OCI-LY7 (cell line): ENCODE measurements at regions not wholly inside any gene's neighbourhood (a gene's known extent, or its start where the extent isn't known, plus 50 kb on each side); places are given as distances from the start of the nearest gene placed in this dataset.

ENCODE experiments used
- EZH2phosphoT487 ChIP-seq: fragments of 200-600 bp; sonication (generic); IDR thresholded peaks from 2 replicates; pipeline ENCODE4 v1.6.1; 2018; ENCODE audit warnings: low read depth, borderline replicate concordance, mild to moderate bottlenecking, mixed run types, antibody characterized with exemption, low read length, moderate library complexity, mixed read lengths
- TF ChIP-seq, protein P1 (sequence below): fragments of 200-600 bp; sonication (generic); conservative IDR thresholded peaks from 2 replicates; pipeline ENCODE4 v1.5.1; 2014; ENCODE audit warnings: mild to moderate bottlenecking, antibody characterized with exemption, low read length, moderate library complexity, mixed read lengths

DNA sequence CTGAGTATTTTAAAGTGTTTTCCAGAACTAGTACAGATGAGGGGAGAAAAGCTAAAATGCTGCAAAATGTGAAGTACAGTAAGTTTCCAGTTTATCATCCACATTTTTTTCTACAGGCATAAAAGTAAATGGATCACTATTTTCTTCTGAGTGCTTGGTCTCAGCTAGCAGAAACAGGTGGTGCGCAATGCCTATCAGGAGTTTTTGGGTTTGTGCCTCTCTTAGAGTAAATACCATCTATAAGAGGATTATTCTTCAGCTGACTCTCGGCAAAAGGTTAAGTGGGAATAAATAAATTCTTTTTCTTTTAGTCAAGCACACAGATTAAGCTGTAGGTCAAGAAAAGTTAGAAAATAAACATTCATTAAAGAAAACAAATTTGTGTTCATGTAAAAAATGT lies 1027.7 kb downstream of the PLOD2 start:
- TF ChIP-seq, protein P1, sequence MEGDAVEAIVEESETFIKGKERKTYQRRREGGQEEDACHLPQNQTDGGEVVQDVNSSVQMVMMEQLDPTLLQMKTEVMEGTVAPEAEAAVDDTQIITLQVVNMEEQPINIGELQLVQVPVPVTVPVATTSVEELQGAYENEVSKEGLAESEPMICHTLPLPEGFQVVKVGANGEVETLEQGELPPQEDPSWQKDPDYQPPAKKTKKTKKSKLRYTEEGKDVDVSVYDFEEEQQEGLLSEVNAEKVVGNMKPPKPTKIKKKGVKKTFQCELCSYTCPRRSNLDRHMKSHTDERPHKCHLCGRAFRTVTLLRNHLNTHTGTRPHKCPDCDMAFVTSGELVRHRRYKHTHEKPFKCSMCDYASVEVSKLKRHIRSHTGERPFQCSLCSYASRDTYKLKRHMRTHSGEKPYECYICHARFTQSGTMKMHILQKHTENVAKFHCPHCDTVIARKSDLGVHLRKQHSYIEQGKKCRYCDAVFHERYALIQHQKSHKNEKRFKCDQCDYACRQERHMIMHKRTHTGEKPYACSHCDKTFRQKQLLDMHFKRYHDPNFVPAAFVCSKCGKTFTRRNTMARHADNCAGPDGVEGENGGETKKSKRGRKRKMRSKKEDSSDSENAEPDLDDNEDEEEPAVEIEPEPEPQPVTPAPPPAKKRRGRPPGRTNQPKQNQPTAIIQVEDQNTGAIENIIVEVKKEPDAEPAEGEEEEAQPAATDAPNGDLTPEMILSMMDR: no peak
- no peak for TF ChIP-seq EZH2phosphoT487
